CD14-positive monocyte (primary cell): ENCODE measurements at regions not wholly inside any gene's neighbourhood (a gene's known extent, or its start where the extent isn't known, plus 50 kb on each side); places are given as distances from the start of the nearest gene placed in this dataset.

Experiments
- DNase-seq, 3 donors: peaks; one replicate each; pipeline ENCODE4 v3.0.0-alpha.2; 2011 to 2022
- H2AFZ ChIP-seq: 2 replicates; pipeline ENCODE4 v1.6.0; 2012; ENCODE audit warnings: mild to moderate bottlenecking, low read depth, low read length, inconsistent platforms; ENCODE audit not compliant: insufficient read depth, poor library complexity, severe bottlenecking
- H3K27ac ChIP-seq, 2 donors: 1 replicate in 1 of 2; 2 replicates in 1 of 2; pipeline ENCODE4 v1.5.1; 2012 to 2013; ENCODE audit warnings: low read length in 2 of 2, control low read depth in 1 of 2, inconsistent platforms in 1 of 2, low read depth in 1 of 2, mild to moderate bottlenecking in 1 of 2
- H3K27me3 ChIP-seq, 2 donors: one replicate each; pipeline versions ENCODE4 v1.6.0 to v1.6.1; 2011 to 2013; ENCODE audit warnings: low read length in 2 of 2; ENCODE audit not compliant: control insufficient read depth in 2 of 2, insufficient read depth in 2 of 2
- H3K36me3 ChIP-seq, 2 donors: replicated peaks in 1 of 2; 1 replicate in 1 of 2; 2 replicates in 1 of 2; pipeline versions ENCODE4 v1.5.1 to v1.6.1; 2012 to 2013; ENCODE audit warnings: low read length in 2 of 2, control low read depth in 1 of 2, inconsistent platforms in 1 of 2, mild to moderate bottlenecking in 1 of 2; ENCODE audit not compliant: insufficient read depth in 2 of 2, control insufficient read depth in 1 of 2
- H3K4me1 ChIP-seq, 2 donors: 1 replicate in 1 of 2; 2 replicates in 1 of 2; pipeline versions ENCODE4 v1.5.1 to v1.6.1; 2012 to 2013; ENCODE audit warnings: low read length in 2 of 2, control low read depth in 1 of 2, inconsistent platforms in 1 of 2, mild to moderate bottlenecking in 1 of 2, moderate library complexity in 1 of 2; ENCODE audit not compliant: insufficient read depth in 2 of 2, control insufficient read depth in 1 of 2
- H3K4me2 ChIP-seq: replicated peaks from 2 replicates; pipeline ENCODE3; 2012; ENCODE audit warnings: low read length, moderate library complexity, mild to moderate bottlenecking; ENCODE audit not compliant: poor library complexity, severe bottlenecking; ENCODE audit errors: extremely low read depth
- H3K4me3 ChIP-seq, 3 experiments: fragments of 200-600 bp in 1 of 3; sonication (generic) in 1 of 3; replicated peaks in 1 of 3; 1 replicate in 2 of 3; 2 replicates in 1 of 3; pipeline ENCODE4 v1.5.1; 2011 to 2013; ENCODE audit warnings: low read length in 3 of 3, mild to moderate bottlenecking in 3 of 3, control low read depth in 2 of 3, low read depth in 2 of 3, inconsistent platforms in 1 of 3, moderate library complexity in 1 of 3
- H3K79me2 ChIP-seq: 2 replicates; pipeline ENCODE4 v1.6.0; 2012; ENCODE audit warnings: mild to moderate bottlenecking, control low read depth, inconsistent platforms, low read length, moderate library complexity; ENCODE audit not compliant: insufficient read depth
- H3K9ac ChIP-seq: 2 replicates; pipeline ENCODE4 v1.6.0; 2017; ENCODE audit warnings: low read length, mild to moderate bottlenecking; ENCODE audit not compliant: insufficient read depth, poor library complexity, severe bottlenecking
- H3K9me3 ChIP-seq, 2 donors: replicated peaks in 1 of 2; 1 replicate in 1 of 2; 2 replicates in 1 of 2; pipeline versions ENCODE4 v1.5.1 to v1.6.1; 2012 to 2013; ENCODE audit warnings: low read length in 2 of 2, control low read depth in 1 of 2; ENCODE audit not compliant: control insufficient read depth in 1 of 2, insufficient read depth in 1 of 2
- H4K20me1 ChIP-seq: 2 replicates; pipeline ENCODE4 v1.6.0; 2012; ENCODE audit warnings: mild to moderate bottlenecking, low read length, control low read depth, moderate library complexity; ENCODE audit not compliant: insufficient read depth
- H3K27ac Mint-ChIP-seq, 7 donors: one replicate each; pipeline ENCODE4 v1.8.0; 2020; ENCODE audit warnings: mild to moderate bottlenecking in 7 of 7, mixed read lengths in 7 of 7, moderate library complexity in 6 of 7, inconsistent platforms in 2 of 7
- H3K27me3 Mint-ChIP-seq, 3 donors: one replicate each; pipeline ENCODE4 v1.8.0; 2021 to 2022; ENCODE audit warnings: low read depth in 3 of 3, mild to moderate bottlenecking in 3 of 3, mixed read lengths in 3 of 3, moderate library complexity in 3 of 3, inconsistent platforms in 1 of 3
- H3K36me3 Mint-ChIP-seq, 2 donors: one replicate each; pipeline ENCODE4 v1.8.0; 2020; ENCODE audit warnings: mixed read lengths in 2 of 2, inconsistent platforms in 1 of 2, mild to moderate bottlenecking in 1 of 2
- H3K4me1 Mint-ChIP-seq: one replicate; pipeline ENCODE4 v1.8.0; 2020; ENCODE audit warnings: mild to moderate bottlenecking, mixed read lengths
- H3K4me3 Mint-ChIP-seq, 2 donors: one replicate each; pipeline ENCODE4 v1.8.0; 2020; ENCODE audit warnings: mild to moderate bottlenecking in 2 of 2, mixed read lengths in 2 of 2, moderate library complexity in 1 of 2
- H3K9me3 Mint-ChIP-seq, 7 donors: one replicate each; pipeline ENCODE4 v1.8.0; 2020 to 2022; ENCODE audit warnings: mixed read lengths in 7 of 7, mild to moderate bottlenecking in 6 of 7, moderate library complexity in 6 of 7, inconsistent platforms in 2 of 7
- WGBS: methylation state at CpG from one replicate; pipeline ENCODE4 v1.1.5; 2013; ENCODE audit warnings: missing lambda C conversion rate; ENCODE audit not compliant: insufficient coverage; 5-methylcytosine and 5-hydroxymethylcytosine counted together
- intact Hi-C, 2 donors: fragments of 100-400 bp; cut with micrococcal nuclease; formaldehyde crosslinking; loops; one replicate each; pipeline versions ENCODE4 v1.15.0 to v1.15.1; 2023
- TF ChIP-seq, protein P1 (sequence below): fragments of 200-600 bp; IDR thresholded peaks from one replicate; pipeline ENCODE4 v1.8.0; 2022; ENCODE audit warnings: antibody characterized with exemption, mild to moderate bottlenecking

DNA sequence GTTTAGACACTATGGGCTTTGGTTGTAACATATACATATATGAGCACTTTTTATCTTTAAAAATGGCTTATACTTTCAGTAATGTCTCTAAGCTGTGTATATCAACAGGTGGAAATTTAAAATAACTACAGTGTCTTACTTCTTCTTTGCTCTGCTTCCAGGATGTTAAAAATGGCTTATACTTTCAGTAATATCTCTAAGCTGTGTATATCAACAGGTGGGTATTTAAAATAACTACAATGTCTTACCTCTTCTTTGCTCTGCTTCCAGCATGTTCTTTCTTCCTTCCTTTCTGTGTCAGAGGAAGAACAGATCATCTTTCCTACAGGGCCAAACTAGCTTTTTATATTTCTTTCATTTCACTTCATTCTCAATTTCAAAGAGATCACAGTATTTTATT is 689.6 kb downstream of the EPHA4 start:
- Histone ChIP-seq H3K79me2 (no peaks in the 10 kb centered on the region), H3K4me3 (no peak overlapping the region), H3K9me3 (no peaks in the 10 kb centered on the region), H3K4me2 (no peak overlapping the region), H3K27me3 (no peaks in the 10 kb centered on the region), H2AFZ (no peak overlapping the region), H3K27ac (no peak overlapping the region), H4K20me1 (no peaks in the 10 kb centered on the region), H3K36me3 (no peaks in the 10 kb centered on the region), H3K9ac (no peak overlapping the region), H3K4me1 (no peaks in the 10 kb centered on the region)
- Mint-ChIP-seq H3K36me3 (no peaks in the 10 kb centered on the region), H3K9me3 (peaks cover 0 to 14% (median 3%) of the 10 kb centered on the region in 7 donors), H3K4me3 (no peak overlapping the region), H3K27ac (no peak overlapping the region), H3K4me1 (no peaks in the 10 kb centered on the region), H3K27me3 (peaks cover 0 to 1% (median 0%) of the 10 kb centered on the region in 3 donors)
- DNase-seq: no peak
- TF ChIP-seq, protein P1, sequence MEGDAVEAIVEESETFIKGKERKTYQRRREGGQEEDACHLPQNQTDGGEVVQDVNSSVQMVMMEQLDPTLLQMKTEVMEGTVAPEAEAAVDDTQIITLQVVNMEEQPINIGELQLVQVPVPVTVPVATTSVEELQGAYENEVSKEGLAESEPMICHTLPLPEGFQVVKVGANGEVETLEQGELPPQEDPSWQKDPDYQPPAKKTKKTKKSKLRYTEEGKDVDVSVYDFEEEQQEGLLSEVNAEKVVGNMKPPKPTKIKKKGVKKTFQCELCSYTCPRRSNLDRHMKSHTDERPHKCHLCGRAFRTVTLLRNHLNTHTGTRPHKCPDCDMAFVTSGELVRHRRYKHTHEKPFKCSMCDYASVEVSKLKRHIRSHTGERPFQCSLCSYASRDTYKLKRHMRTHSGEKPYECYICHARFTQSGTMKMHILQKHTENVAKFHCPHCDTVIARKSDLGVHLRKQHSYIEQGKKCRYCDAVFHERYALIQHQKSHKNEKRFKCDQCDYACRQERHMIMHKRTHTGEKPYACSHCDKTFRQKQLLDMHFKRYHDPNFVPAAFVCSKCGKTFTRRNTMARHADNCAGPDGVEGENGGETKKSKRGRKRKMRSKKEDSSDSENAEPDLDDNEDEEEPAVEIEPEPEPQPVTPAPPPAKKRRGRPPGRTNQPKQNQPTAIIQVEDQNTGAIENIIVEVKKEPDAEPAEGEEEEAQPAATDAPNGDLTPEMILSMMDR: no peak
- intact Hi-C loops: no loop called here

DNA sequence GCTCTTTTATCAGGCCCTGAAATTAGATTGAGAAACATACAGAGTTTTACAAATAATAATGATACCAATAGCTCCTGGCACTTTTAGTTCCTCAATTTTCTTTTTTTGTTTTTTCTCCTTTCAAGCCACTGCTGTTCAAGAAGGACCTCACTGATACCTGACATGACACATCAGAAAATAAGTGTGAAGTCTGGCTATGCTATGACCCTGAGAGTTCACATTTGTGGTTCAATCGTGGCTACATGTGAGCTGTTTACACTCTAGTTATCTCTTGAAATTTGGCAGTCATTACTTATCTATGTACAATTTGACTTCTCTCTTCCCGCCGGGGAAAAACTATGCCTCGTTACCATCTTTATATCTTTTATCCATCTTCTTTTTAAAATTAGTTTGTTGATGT is 686.5 kb downstream of the EPHA4 start:
- Histone ChIP-seq H3K4me2 (no peak overlapping the region), H3K27me3 (no peaks in the 10 kb centered on the region), H3K4me3 (no peak overlapping the region), H3K79me2 (no peaks in the 10 kb centered on the region), H4K20me1 (no peaks in the 10 kb centered on the region), H3K36me3 (no peaks in the 10 kb centered on the region), H3K4me1 (no peaks in the 10 kb centered on the region), H3K9ac (no peak overlapping the region), H3K27ac (no peak overlapping the region), H2AFZ (no peak overlapping the region), H3K9me3 (no peaks in the 10 kb centered on the region)
- no peak overlapping the region for H3K27ac Mint-ChIP-seq
- H3K27me3 Mint-ChIP-seq: no peaks in the 10 kb centered on the region
- no CpG with 5 or more reads among the region's 4 CpGs for WGBS
- intact Hi-C loops: no loop called here
- H3K36me3 Mint-ChIP-seq: no peaks in the 10 kb centered on the region
- no peaks in the 10 kb centered on the region for H3K4me1 Mint-ChIP-seq
- TF ChIP-seq, protein P1: no peak
- H3K4me3 Mint-ChIP-seq: no peak overlapping the region
- peaks cover 0 to 13% (median 3%) of the 10 kb centered on the region in 7 donors for H3K9me3 Mint-ChIP-seq
- DNase-seq: no peak
